Caco-2 (cell line): ENCODE measurements at regions not wholly inside any gene's neighbourhood (a gene's known extent, or its start where the extent isn't known, plus 50 kb on each side); places are given as distances from the start of the nearest gene placed in this dataset.
"Not testable (repeated sequence)": the region's sequence is repeated elsewhere in the genome, so short reads cannot be mapped to it uniquely, and the experiment has no call there.

Source experiments
- BruUV-seq: library from RNA; stranded (reverse); fragments of 400-500 nt; replicated peaks from 2 replicates; lab custom pipeline; 2021; lab: Mats Ljungman, UMichigan
- CTCF ChIA-PET: fragments of 300-600 bp; sonication (Branson Sonifier 250); formaldehyde crosslinking; loops from one replicate; lab custom pipeline; 2022; ENCODE audit warnings: antibody characterized with exemption; lab: Charles Lee
- POLR2A ChIA-PET: fragments of 300-600 bp; sonication (Branson Sonifier 250); formaldehyde crosslinking; loops from one replicate; lab custom pipeline; 2022; ENCODE audit warnings: antibody characterized with exemption; lab: Charles Lee
- DNase-seq, 2 experiments: peaks; one replicate each; pipeline versions ENCODE4 v3.0.0 to v3.0.0-alpha.2; 2020 to 2022
- H3K27me3 ChIP-seq: replicated peaks from 2 replicates; pipeline ENCODE4 v1.6.0; 2011; ENCODE audit warnings: low read length; ENCODE audit not compliant: control insufficient read depth, insufficient read depth
- H3K36me3 ChIP-seq: 2 replicates; pipeline ENCODE4 v1.5.1; 2011; ENCODE audit warnings: low read length; ENCODE audit not compliant: control insufficient read depth, insufficient read depth
- H3K4me1 ChIP-seq: fragments of 250-450 bp; sonication (Bioruptor Pico); 2 replicates; pipeline ENCODE4 v1.5.1; 2020; ENCODE audit warnings: mild to moderate bottlenecking
- H3K4me3 ChIP-seq: 2 replicates; pipeline ENCODE4 v1.5.1; 2011; ENCODE audit warnings: low read depth, mild to moderate bottlenecking, control low read depth, low read length
- H3K9me3 ChIP-seq: fragments of 250-450 bp; sonication (Bioruptor Pico); 2 replicates; pipeline ENCODE4 v1.5.1; 2020; ENCODE audit warnings: mild to moderate bottlenecking, moderate library complexity
- H3K27ac Mint-ChIP-seq: one replicate; pipeline ENCODE4 v1.8.0; 2022; ENCODE audit warnings: mixed read lengths; ENCODE audit not compliant: unreplicated experiment
- H3K27me3 Mint-ChIP-seq: one replicate; pipeline ENCODE4 v1.8.0; 2022; ENCODE audit warnings: mixed read lengths; ENCODE audit not compliant: insufficient read depth, unreplicated experiment
- H3K36me3 Mint-ChIP-seq: one replicate; pipeline ENCODE4 v1.8.0; 2022; ENCODE audit warnings: mild to moderate bottlenecking, mixed read lengths; ENCODE audit not compliant: insufficient read depth, unreplicated experiment
- H3K4me1 Mint-ChIP-seq: one replicate; pipeline ENCODE4 v1.8.0; 2022; ENCODE audit warnings: low read depth, mixed read lengths; ENCODE audit not compliant: unreplicated experiment
- H3K4me3 Mint-ChIP-seq: one replicate; pipeline ENCODE4 v1.8.0; 2022; ENCODE audit warnings: mild to moderate bottlenecking, moderate library complexity, mixed read lengths; ENCODE audit not compliant: unreplicated experiment
- H3K9me3 Mint-ChIP-seq: one replicate; pipeline ENCODE4 v1.8.0; 2022; ENCODE audit warnings: mixed read lengths; ENCODE audit not compliant: unreplicated experiment
- CTCF ChIP-seq, 2 experiments: fragments of 200-600 bp in 1 of 2; IDR thresholded peaks; 1 replicate in 1 of 2; 2 replicates in 1 of 2; pipeline versions ENCODE4 v1.5.1 to v1.8.0; 2011 to 2022; ENCODE audit warnings: antibody characterized with exemption in 1 of 2, control low read depth in 1 of 2, inconsistent platforms in 1 of 2, low read depth in 1 of 2, low read length in 1 of 2, mild to moderate bottlenecking in 1 of 2, moderate library complexity in 1 of 2; ENCODE audit not compliant: insufficient read depth in 1 of 2, severe bottlenecking in 1 of 2, unreplicated experiment in 1 of 2
- intact Hi-C: fragments of 100-400 bp; cut with micrococcal nuclease; formaldehyde crosslinking; loops from one replicate; pipeline ENCODE4 v1.10.0; 2022; ENCODE audit not compliant: unreplicated experiment

DNA sequence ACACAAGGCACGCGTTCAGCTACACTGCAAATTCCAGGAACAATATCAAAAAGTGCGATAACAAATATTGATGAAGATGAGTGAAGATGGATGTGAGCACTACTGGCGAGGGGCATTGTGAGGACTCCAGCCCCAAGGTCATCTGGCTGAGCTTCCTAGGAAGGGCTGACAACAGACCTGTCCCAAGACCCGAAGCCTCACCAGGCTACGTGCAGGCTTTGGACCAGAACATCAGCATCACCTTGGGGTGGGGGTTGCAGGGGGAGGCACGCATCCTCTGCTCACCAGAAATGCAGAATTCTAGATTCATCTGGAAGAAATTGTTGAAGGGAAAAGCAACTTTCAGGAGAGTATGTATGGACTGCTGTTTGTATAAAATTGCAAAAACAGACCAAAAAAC, 386.3 kb upstream of the DEFB115 start:
- H3K36me3 ChIP-seq, H3K4me1 ChIP-seq, POLR2A ChIA-PET, H3K27me3 ChIP-seq, CTCF ChIA-PET, H3K4me3 Mint-ChIP-seq, H3K27me3 Mint-ChIP-seq, intact Hi-C loops, BruUV-seq, H3K4me3 ChIP-seq, H3K27ac Mint-ChIP-seq, H3K36me3 Mint-ChIP-seq, H3K9me3 ChIP-seq, DNase-seq, H3K4me1 Mint-ChIP-seq: not testable (repeated sequence)
- peaks cover 59% of the 10 kb centered on the region for H3K9me3 Mint-ChIP-seq

- H3K4me1 ChIP-seq, H3K36me3 Mint-ChIP-seq, H3K36me3 ChIP-seq, H3K27me3 ChIP-seq, H3K9me3 ChIP-seq, H3K27ac Mint-ChIP-seq, CTCF ChIA-PET, H3K4me3 Mint-ChIP-seq, intact Hi-C loops, POLR2A ChIA-PET, BruUV-seq, H3K27me3 Mint-ChIP-seq, DNase-seq, H3K4me3 ChIP-seq, H3K4me1 Mint-ChIP-seq: not testable (repeated sequence)
- peaks cover 70% of the 10 kb centered on the region for H3K9me3 Mint-ChIP-seq
Measured at GRCh38 chr20:30872252-30872651, 385.2 kb upstream of the DEFB115 start.

DNA sequence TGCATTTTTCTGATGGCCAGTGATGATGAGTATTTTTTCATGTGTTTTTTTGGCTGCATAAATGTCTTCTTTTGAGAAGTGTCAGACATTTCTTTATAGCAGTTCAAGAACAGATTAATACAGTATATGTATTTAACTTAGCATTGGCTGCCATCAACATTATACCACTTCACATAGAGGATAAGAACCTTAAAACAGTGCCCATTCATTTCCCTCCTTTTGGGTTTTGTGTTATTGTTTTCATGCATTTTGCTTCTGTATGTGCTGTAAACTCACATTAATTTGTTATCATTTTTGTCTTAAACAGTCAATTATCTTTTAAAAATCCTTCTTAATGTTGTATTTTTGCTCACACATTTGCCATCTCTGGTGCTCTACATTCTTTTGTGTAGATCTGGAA, 381.6 kb upstream of the DEFB115 start:
- H3K36me3 Mint-ChIP-seq, H3K27me3 Mint-ChIP-seq, H3K4me1 ChIP-seq, H3K27me3 ChIP-seq, H3K27ac Mint-ChIP-seq, intact Hi-C loops, H3K4me3 ChIP-seq, DNase-seq, POLR2A ChIA-PET, H3K36me3 ChIP-seq, H3K4me3 Mint-ChIP-seq, H3K4me1 Mint-ChIP-seq, BruUV-seq, CTCF ChIA-PET: not testable (repeated sequence)
- peaks cover 10% of the 10 kb centered on the region; the same call in 1 of the 2 replicates for H3K9me3 ChIP-seq
- H3K9me3 Mint-ChIP-seq, result peaks cover 59% of the 10 kb centered on the region

- BruUV-seq, intact Hi-C loops, H3K4me1 ChIP-seq, H3K36me3 ChIP-seq, H3K4me3 Mint-ChIP-seq, H3K4me3 ChIP-seq, H3K9me3 ChIP-seq, CTCF ChIA-PET, H3K27me3 Mint-ChIP-seq, H3K27me3 ChIP-seq, H3K4me1 Mint-ChIP-seq, H3K36me3 Mint-ChIP-seq, POLR2A ChIA-PET, DNase-seq, H3K27ac Mint-ChIP-seq: not testable (repeated sequence)
- peaks cover 13% of the 10 kb centered on the region for H3K9me3 Mint-ChIP-seq
Measured at GRCh38 chr20:30891400-30891799, 366.1 kb upstream of the DEFB115 start.

DNA sequence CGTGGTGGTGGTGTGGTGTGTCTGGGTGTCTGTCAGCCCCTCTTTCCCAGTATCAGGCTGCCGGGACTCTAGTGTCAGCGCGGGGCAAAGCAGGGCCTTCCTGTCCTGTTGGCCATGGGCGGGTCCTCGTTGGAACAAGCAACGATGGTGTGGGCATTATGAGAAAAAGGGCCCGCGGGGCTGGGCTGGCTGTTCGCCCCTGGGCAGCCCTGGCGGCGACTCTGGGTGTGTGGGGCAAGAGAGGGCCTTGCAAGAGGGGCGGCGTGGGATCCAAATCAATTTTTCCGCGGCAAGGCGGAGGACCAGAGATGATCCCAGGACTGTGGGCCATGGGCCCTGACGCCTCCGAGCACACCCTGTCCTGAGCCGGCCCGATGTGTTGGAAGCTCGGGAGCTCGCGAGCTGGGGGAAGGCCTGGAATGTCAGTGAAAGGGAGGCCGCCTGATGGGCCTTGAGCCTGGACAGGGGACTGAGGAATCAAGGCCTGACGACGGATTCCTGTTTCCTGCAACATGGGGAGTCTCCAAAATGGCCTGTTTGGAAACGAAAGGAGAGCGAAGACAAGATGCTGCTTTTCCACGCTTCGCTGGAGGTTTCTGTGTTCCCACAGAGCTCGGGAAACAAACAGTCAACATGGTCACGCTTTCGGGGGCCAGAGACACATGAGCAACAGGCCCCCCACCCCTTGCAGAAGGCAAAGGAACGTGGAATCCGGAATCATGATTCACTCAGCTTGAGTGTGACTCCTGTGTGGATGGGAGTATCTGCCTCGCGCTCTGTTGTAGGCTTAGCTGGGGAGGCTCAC, 364.7 kb upstream of the DEFB115 start:
- no TSS peak for BruUV-seq
- Histone ChIP-seq H3K27me3 (no peaks in the 10 kb centered on the region), H3K4me3 (no peak overlapping the region), H3K9me3 (peaks cover 8% of the 10 kb centered on the region; the same call in 1 of the 2 replicates), H3K36me3 (no peaks in the 10 kb centered on the region), H3K4me1 (no peaks in the 10 kb centered on the region)
- Mint-ChIP-seq H3K4me1 (no peaks in the 10 kb centered on the region), H3K36me3 (no peaks in the 10 kb centered on the region), H3K9me3 (peaks cover 6% of the 10 kb centered on the region), H3K27me3 (no peaks in the 10 kb centered on the region), H3K27ac (no peak overlapping the region), H3K4me3 (no peak overlapping the region)
- POLR2A ChIA-PET, result no interaction called here
- CTCF ChIA-PET, result no interaction called here
- DNase-seq, result no peak
- TF ChIP-seq CTCF (IDR thresholded peaks at IDR 0.05; ENCODE audit: insufficient read depth in 1 of 2, low read depth in 1 of 2, low read length in 1 of 2, severe bottlenecking in 1 of 2, unreplicated experiment in 1 of 2), result no peak
- intact Hi-C loops, result no loop called here

GRCh38 chr20:30893346-30894314, 363.8 kb upstream of the DEFB115 start:
- H3K4me1 ChIP-seq, H3K4me3 ChIP-seq, intact Hi-C loops, H3K4me3 Mint-ChIP-seq, POLR2A ChIA-PET, H3K27me3 Mint-ChIP-seq, BruUV-seq, H3K9me3 ChIP-seq, H3K27me3 ChIP-seq, H3K27ac Mint-ChIP-seq, H3K36me3 ChIP-seq, H3K4me1 Mint-ChIP-seq, DNase-seq, CTCF ChIA-PET, H3K9me3 Mint-ChIP-seq, H3K36me3 Mint-ChIP-seq: not testable (repeated sequence)
